Ascending aorta (tissue), 2 donors: ENCODE measurements at regions not wholly inside any gene's neighbourhood (a gene's known extent, or its start where the extent isn't known, plus 50 kb on each side); places are given as distances from the start of the nearest gene placed in this dataset.

ENCODE experiments used
- DNase-seq, 2 donors: peaks; one replicate each; pipeline ENCODE4 v3.0.0-alpha.2; 2019; ENCODE audit warnings: low spot score in 2 of 2
- H3K27ac ChIP-seq, 2 donors: fragments of 200-600 bp; sonication (generic); one replicate each; pipeline ENCODE4 v1.5.1; 2016 to 2017; ENCODE audit warnings: mild to moderate bottlenecking in 1 of 2
- H3K27me3 ChIP-seq: fragments of 200-600 bp; sonication (generic); one replicate; pipeline ENCODE4 v1.5.1; 2017
- H3K36me3 ChIP-seq, 2 donors: fragments of 200-600 bp; sonication (generic); one replicate each; pipeline ENCODE4 v1.5.1; 2016
- H3K4me1 ChIP-seq, 2 donors: fragments of 200-600 bp; sonication (generic); one replicate each; pipeline ENCODE4 v1.5.1; 2016 to 2017; ENCODE audit warnings: mild to moderate bottlenecking in 1 of 2
- H3K4me3 ChIP-seq, 2 donors: fragments of 200-600 bp; sonication (generic); one replicate each; pipeline ENCODE4 v1.5.1; 2016 to 2017; ENCODE audit warnings: mild to moderate bottlenecking in 1 of 2
- H3K9me3 ChIP-seq, 2 donors: fragments of 200-600 bp; sonication (generic); one replicate each; pipeline ENCODE4 v1.5.1; 2016
- CTCF ChIP-seq, 3 experiments: fragments of 200-600 bp in 2 of 3; fragments of 450-650 bp in 1 of 3; sonication (generic) in 2 of 3; IDR thresholded peaks; one replicate each; pipeline ENCODE4 v1.5.1; 2016 to 2019; ENCODE audit warnings: antibody characterized with exemption in 3 of 3, mild to moderate bottlenecking in 1 of 3, moderate library complexity in 1 of 3
- intact Hi-C: fragments of 100-400 bp; cut with DNase I; formaldehyde crosslinking; loops from one replicate; pipeline ENCODE4 v1.15.1; 2023

- TF ChIP-seq CTCF (IDR thresholded peaks at IDR 0.05), result no peak
- no peak for DNase-seq
- no peaks in the 10 kb centered on the region for H3K36me3 ChIP-seq
- no peaks in the 10 kb centered on the region for H3K27me3 ChIP-seq
- H3K27ac ChIP-seq, result no peak overlapping the region
- peaks cover 0 to 2% of the 10 kb centered on the region in 2 donors for H3K4me1 ChIP-seq
- no peak overlapping the region for H3K4me3 ChIP-seq
- peaks cover 0 to under 1% of the 10 kb centered on the region in 2 donors for H3K9me3 ChIP-seq
- intact Hi-C loops, result no loop called here
Observed at GRCh38 chr16:88293097-88293496, 89.7 kb upstream of the ZNF469 start.

- no peaks in the 10 kb centered on the region for H3K27me3 ChIP-seq
- H3K4me3 ChIP-seq, result no peak overlapping the region
- H3K36me3 ChIP-seq, result no peaks in the 10 kb centered on the region
- no peaks in the 10 kb centered on the region for H3K9me3 ChIP-seq
- intact Hi-C loops, result no loop called here
- TF ChIP-seq CTCF (IDR thresholded peaks at IDR 0.05), result no peak
- H3K27ac ChIP-seq, result no peak overlapping the region
- peaks cover 0 to 14% of the 10 kb centered on the region in 2 donors for H3K4me1 ChIP-seq
- no peak for DNase-seq
Observed at GRCh38 chr16:88295671-88296436, 86.9 kb upstream of the ZNF469 start.

- Histone ChIP-seq H3K27ac (no peak overlapping the region), H3K9me3 (no peaks in the 10 kb centered on the region), H3K27me3 (no peaks in the 10 kb centered on the region), H3K4me1 (peaks cover 0 to 14% of the 10 kb centered on the region in 2 donors), H3K36me3 (no peaks in the 10 kb centered on the region), H3K4me3 (no peak overlapping the region)
- no peak for DNase-seq
- intact Hi-C loops, result no loop called here
- no peak for TF ChIP-seq CTCF (IDR thresholded peaks at IDR 0.05)
Observed at GRCh38 chr16:88296437-88297177, 86.2 kb upstream of the ZNF469 start.

- Histone ChIP-seq H3K36me3 (no peaks in the 10 kb centered on the region), H3K9me3 (no peaks in the 10 kb centered on the region), H3K4me3 (no peak overlapping the region), H3K27ac (no peak overlapping the region), H3K4me1 (peaks cover 0 to 14% of the 10 kb centered on the region in 2 donors), H3K27me3 (no peaks in the 10 kb centered on the region)
- TF ChIP-seq CTCF (IDR thresholded peaks at IDR 0.05), result no peak
- DNase-seq, result no peak
- intact Hi-C loops, result no loop called here
Observed at GRCh38 chr16:88297178-88297720, 85.5 kb upstream of the ZNF469 start.

GRCh38 chr16:88298181-88298832 is 84.5 kb upstream of the ZNF469 start:
- DNase-seq, result peak; percentile 31 to 83
- Histone ChIP-seq H3K4me3 (no peak overlapping the region), H3K36me3 (no peaks in the 10 kb centered on the region), H3K27ac (peak overlapping the region; percentile 59 to 74), H3K27me3 (no peaks in the 10 kb centered on the region), H3K4me1 (peaks cover 0 to 14% of the 10 kb centered on the region in 2 donors), H3K9me3 (no peaks in the 10 kb centered on the region)
- intact Hi-C loops, result no loop called here
- no peak for TF ChIP-seq CTCF (IDR thresholded peaks at IDR 0.05)
